ENCODE measurements at regions not wholly inside any gene's neighbourhood (a gene's known extent, or its start where the extent isn't known, plus 50 kb on each side); places are given as distances from the start of the nearest gene placed in this dataset.

GRCh38 chr16:72291531-72291981 lies 119.6 kb upstream of the PMFBP1 start:
- no peak overlapping the region for H3K4me3 ChIP-seq (ENCODE audit: extremely low read depth in 1 of 4, insufficient read depth in 2 of 4, low read depth in 3 of 4, low read length in 4 of 4)
- H3K23me2 ChIP-seq (ENCODE audit: low read depth, low read length) = 0 out of 2 replicates have a peak, but pooled peaks cover 2% of the 10 kb centered on the region
- H4K20me1 ChIP-seq (replicated peaks in 1 of 2; ENCODE audit: control insufficient read depth in 1 of 2, insufficient read depth in 2 of 2, low read length in 2 of 2) = no peaks in the 10 kb centered on the region
- H3K56ac ChIP-seq (replicated peaks; ENCODE audit: insufficient read length, low read depth, low read length) = no peak overlapping the region
- H3K9me3 ChIP-seq (ENCODE audit: insufficient read depth in 2 of 2, low read depth in 1 of 2, low read length in 1 of 2) = no peaks in the 10 kb centered on the region
- H3K79me1 ChIP-seq (ENCODE audit: low read depth, low read length) = no peaks in the 10 kb centered on the region
- no peak overlapping the region for H3K27ac ChIP-seq (ENCODE audit: low read depth, low read length)
- H3K14ac ChIP-seq (ENCODE audit: insufficient read length) = no peak overlapping the region
- no peak overlapping the region for H2BK15ac ChIP-seq (ENCODE audit: low read length)
- H3K4me2 ChIP-seq (ENCODE audit: insufficient read depth in 1 of 2, low read depth in 2 of 2, low read length in 2 of 2) = no peak overlapping the region
- POLR2A ChIA-PET (ENCODE audit: partially characterized antibody) = no interaction called here
- no peak overlapping the region for H4K5ac ChIP-seq (ENCODE audit: insufficient read length, low read depth, low read length)
- CTCF ChIA-PET (ENCODE audit: partially characterized antibody) = interaction anchor here (0.7 kb wide), 1 partner anchor 18 kb away, joined by 4 read pairs; no protein-coding TSS in a partner anchor
- no peak overlapping the region for H3K4ac ChIP-seq (replicated peaks; ENCODE audit: insufficient read length, low read depth, low read length)
- peaks cover 0 to 2% (median 0%) of the 10 kb centered on the region in 4 experiments; a peak in 2 of 8 replicates for H3K36me3 ChIP-seq (ENCODE audit: control insufficient read depth in 2 of 4, insufficient read depth in 4 of 4, low read length in 3 of 4)
- no peak overlapping the region for H4K8ac ChIP-seq (ENCODE audit: extremely low read depth, insufficient read depth, low read length)
- H2AK5ac ChIP-seq (ENCODE audit: low read depth, low read length) = no peak overlapping the region
- H3K27me3 ChIP-seq (replicated peaks in 1 of 4; ENCODE audit: control insufficient read depth in 3 of 4, extremely low read depth in 1 of 4, insufficient read depth in 3 of 4, low read length in 3 of 4) = no peaks in the 10 kb centered on the region
- H2BK120ac ChIP-seq (replicated peaks; ENCODE audit: low read depth, low read length) = no peak overlapping the region
- H3K23ac ChIP-seq (ENCODE audit: insufficient read length) = no peak overlapping the region
- TF ChIP-seq RFX5 (IDR thresholded peaks at IDR 0.05; ENCODE audit: borderline replicate concordance, low read depth, low read length) = no peak
- no peak for TF ChIP-seq TBP (IDR thresholded peaks at IDR 0.05; ENCODE audit: low read depth, low read length)
- TF ChIP-seq TAF7 (optimal IDR thresholded peaks at IDR 0.05; ENCODE audit: borderline replicate concordance, low read depth, low read length) = no peak
- no peak for TF ChIP-seq SP4 (IDR thresholded peaks at IDR 0.05; ENCODE audit: low read length)
- no peak for TF ChIP-seq CTCF (IDR thresholded peaks at IDR 0.05; ENCODE audit: control extremely low read depth in 1 of 3, insufficient read depth in 1 of 3, low read depth in 1 of 3, low read length in 3 of 3)
- no peak for TF ChIP-seq BRCA1 (IDR thresholded peaks at IDR 0.05; ENCODE audit: low read depth, low read length)
- no peak for TF ChIP-seq SUZ12 (IDR thresholded peaks at IDR 0.05; ENCODE audit: low read length)
- TF ChIP-seq BACH1 (IDR thresholded peaks at IDR 0.05; ENCODE audit: low read length) = no peak
- no peak for TF ChIP-seq RBBP5 (IDR thresholded peaks at IDR 0.05; ENCODE audit: borderline replicate concordance, low read depth, low read length)
- no peak for TF ChIP-seq JUN (IDR thresholded peaks at IDR 0.05; ENCODE audit: low read depth, low read length)
- no peak for TF ChIP-seq CEBPB (IDR thresholded peaks at IDR 0.05; ENCODE audit: low read depth, low read length)
- TF ChIP-seq TAF1 (IDR thresholded peaks at IDR 0.05; ENCODE audit: low read depth, low read length) = no peak
- no peak overlapping the region for H4K91ac ChIP-seq (replicated peaks; ENCODE audit: insufficient read length, low read length)
- no peak overlapping the region for H2BK20ac ChIP-seq (ENCODE audit: low read length)
- no peak for FAIRE-seq
- no peaks in the 10 kb centered on the region for H3K79me2 ChIP-seq (ENCODE audit: control insufficient read depth in 1 of 2, insufficient read depth in 2 of 2, low read length in 2 of 2)
- no peaks in the 10 kb centered on the region for H3K4me1 ChIP-seq (replicated peaks in 1 of 4; ENCODE audit: control insufficient read depth in 3 of 4, insufficient read depth in 4 of 4, low read length in 3 of 4)
- H2BK12ac ChIP-seq (ENCODE audit: low read depth, low read length) = no peak overlapping the region
- no peak overlapping the region for H3K18ac ChIP-seq (ENCODE audit: extremely low read depth, low read length)
- no peak overlapping the region for H2AFZ ChIP-seq (ENCODE audit: low read length)
- no peak overlapping the region for H3K9ac ChIP-seq (replicated peaks in 1 of 4; ENCODE audit: extremely low read depth in 1 of 4, low read depth in 3 of 4, low read length in 3 of 4)
- no peak overlapping the region for H2BK5ac ChIP-seq (ENCODE audit: low read depth, low read length)
- DNase-seq (ENCODE audit: low read depth in 1 of 2, low spot score in 2 of 2) = no peak
